ENCODE measurements at regions not wholly inside any gene's neighbourhood (a gene's known extent, or its start where the extent isn't known, plus 50 kb on each side); places are given as distances from the start of the nearest gene placed in this dataset.

GRCh38 chr2:196242131-196242620, 70.8 kb upstream of the STK17B start:
- Histone ChIP-seq H4K20me1 (ENCODE audit: control insufficient read depth, insufficient read depth, insufficient read length) (no peaks in the 10 kb centered on the region), H3K4ac (ENCODE audit: low read depth, low read length) (no peak overlapping the region), H3K9ac (ENCODE audit: extremely low read depth, insufficient read length, low read length) (no peak overlapping the region), H3K27ac (ENCODE audit: insufficient read length, low read depth, low read length) (no peak overlapping the region), H3K27me3 (ENCODE audit: insufficient read depth, low read length) (no peaks in the 10 kb centered on the region), H2BK5ac (ENCODE audit: insufficient read length, low read length) (no peak overlapping the region), H4K8ac (replicated peaks; ENCODE audit: insufficient read length, low read depth, low read length) (no peak overlapping the region), H3K79me2 (ENCODE audit: insufficient read depth, low read length) (no peaks in the 10 kb centered on the region), H3K4me2 (ENCODE audit: insufficient read depth, insufficient read length, low read length) (no peak overlapping the region), H3K14ac (ENCODE audit: insufficient read depth, low read length) (no peak overlapping the region), H3K18ac (ENCODE audit: insufficient read length, low read depth, low read length) (no peak overlapping the region), H3K23ac (ENCODE audit: insufficient read length, low read depth, low read length) (no peak overlapping the region), H3T11ph (ENCODE audit: low read length) (no peak overlapping the region), H2BK12ac (ENCODE audit: insufficient read length, low read depth, low read length) (no peak overlapping the region), H3K56ac (ENCODE audit: insufficient read length, low read depth, low read length) (no peak overlapping the region), H2AFZ (ENCODE audit: low read length) (no peak overlapping the region), H2BK120ac (ENCODE audit: low read depth, low read length, poor library complexity, severe bottlenecking) (no peak overlapping the region), H3K4me1 (ENCODE audit: insufficient read depth, low read length) (no peaks in the 10 kb centered on the region), H2BK20ac (ENCODE audit: low read depth, low read length, poor library complexity, severe bottlenecking) (no peak overlapping the region), H4K91ac (ENCODE audit: insufficient read length, low read depth, low read length) (no peak overlapping the region), H3K9me3 (ENCODE audit: control insufficient read depth, low read depth, low read length) (no peaks in the 10 kb centered on the region), H2AK5ac (ENCODE audit: insufficient read length, low read length) (no peak overlapping the region), H3K23me2 (ENCODE audit: insufficient read length, low read depth, low read length, poor library complexity, severe bottlenecking) (no peaks in the 10 kb centered on the region), H4K5ac (ENCODE audit: insufficient read length, low read depth, low read length) (no peak overlapping the region), H3K79me1 (ENCODE audit: insufficient read depth, low read depth, low read length, poor library complexity, severe bottlenecking) (no peaks in the 10 kb centered on the region), H2BK15ac (ENCODE audit: low read depth, low read length) (no peak overlapping the region)
- H3K4me3 Mint-ChIP-seq = no peak overlapping the region
- H3K27ac Mint-ChIP-seq = no peak overlapping the region; a peak in 1 of 7 replicates
- TF ChIP-seq CTCF (conservative IDR thresholded peaks at IDR 0.05) = no peak
- WGBS (ENCODE audit: extremely low coverage, insufficient read length, low lambda C conversion rate) = no CpG with 5 or more reads among the region's 7 CpGs
- H3K27me3 Mint-ChIP-seq (ENCODE audit: low read depth) = no peaks in the 10 kb centered on the region
- no peak for DNase-seq
- H3K36me3 Mint-ChIP-seq (ENCODE audit: insufficient read depth in 1 of 3, low read depth in 3 of 3) = no peaks in the 10 kb centered on the region
- peaks cover 0 to 2% of the 10 kb centered on the region in 2 experiments; a peak in 1 of 4 replicates for H3K4me1 Mint-ChIP-seq
- H3K9me3 Mint-ChIP-seq = no peaks in the 10 kb centered on the region

Measured in H9 (cell line).